ENCODE measurements at regions not wholly inside any gene's neighbourhood (a gene's known extent, or its start where the extent isn't known, plus 50 kb on each side); places are given as distances from the start of the nearest gene placed in this dataset.

GRCh38 chr4:162347156-162347841 lies 183.5 kb upstream of the FSTL5 start:
- H3K4me3 ChIP-seq = no peak overlapping the region
- WGBS, 2 donors = 9 to 16% methylated on average over 2 of the region's 2 CpGs
- ATAC-seq (ENCODE audit: insufficient read depth, low FRiP score) (no peak), DNase-seq (peak in 2 of 3 donors; percentile 12 to 13)
- H3K4me1 ChIP-seq (ENCODE audit: control insufficient read depth in 5 of 5, insufficient read depth in 5 of 5, low read length in 5 of 5) = peaks cover 0 to 1% (median 0%) of the 10 kb centered on the region in 5 donors
- no peak overlapping the region for H3K9ac ChIP-seq (ENCODE audit: insufficient read depth in 1 of 2, low read length in 2 of 2)
- no peak for TF ChIP-seq CTCF (IDR thresholded peaks at IDR 0.05; ENCODE audit: control extremely low read depth, extremely low read depth)
- H3K27ac ChIP-seq (ENCODE audit: low read depth in 1 of 2, low read length in 1 of 2) = peak overlapping the region in 1 of 2 donors; percentile 9
- H3K9me3 ChIP-seq (ENCODE audit: control insufficient read depth in 4 of 4, insufficient read depth in 3 of 4, low read length in 3 of 4) = no peaks in the 10 kb centered on the region
- no peaks in the 10 kb centered on the region for H3K27me3 ChIP-seq (ENCODE audit: control insufficient read depth in 3 of 3, insufficient read depth in 3 of 3, low read length in 2 of 3)
- no peaks in the 10 kb centered on the region for H3K36me3 ChIP-seq (ENCODE audit: control insufficient read depth in 4 of 4, insufficient read depth in 4 of 4, low read length in 4 of 4)

DNA sequence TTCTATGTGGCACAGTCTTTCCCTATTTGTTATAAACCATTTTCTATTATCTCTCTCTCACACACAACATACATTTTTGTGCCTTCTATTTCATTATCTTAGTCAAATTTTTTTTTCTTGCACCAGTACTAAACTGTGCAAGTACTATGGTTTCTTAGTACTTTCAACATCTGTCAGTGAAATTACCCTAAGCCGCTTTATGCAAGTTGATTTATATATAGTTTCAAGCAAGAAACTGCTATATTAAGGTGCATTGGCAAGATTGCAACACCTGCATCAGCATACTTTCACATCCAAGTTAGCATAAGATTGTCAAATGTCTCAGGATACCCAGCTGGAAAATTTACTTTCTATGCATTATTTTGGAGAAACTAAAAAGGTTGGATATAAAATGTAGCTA lies 180.2 kb upstream of the FSTL5 start:
- no peak overlapping the region for H3K27ac ChIP-seq (ENCODE audit: low read depth in 1 of 2, low read length in 1 of 2)
- 2 to 94% methylated on average over 1 of the region's 1 CpG for WGBS, 2 donors

DNA sequence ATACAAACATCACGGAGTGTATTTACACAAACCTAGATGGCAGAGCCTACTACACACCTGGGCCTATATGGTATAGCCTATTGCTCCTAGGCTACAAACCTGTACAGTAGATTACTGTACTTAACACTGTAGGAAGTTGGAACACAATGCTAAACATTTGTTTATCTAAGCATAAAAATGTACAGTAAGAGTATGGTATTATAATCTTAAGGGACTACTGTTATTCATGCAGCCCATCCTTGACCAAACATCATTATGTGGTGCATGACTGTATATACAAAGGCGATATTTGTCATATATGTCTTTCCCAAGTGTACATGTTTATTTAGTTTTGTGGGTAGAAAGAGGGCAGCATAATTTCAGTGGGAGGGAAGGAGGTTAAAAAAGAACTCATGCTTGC lies 177.7 kb upstream of the FSTL5 start:
- Histone ChIP-seq H3K9me3 (ENCODE audit: control insufficient read depth in 4 of 4, insufficient read depth in 3 of 4, low read length in 3 of 4) (no peaks in the 10 kb centered on the region), H3K4me3 (no peak overlapping the region), H3K27ac (ENCODE audit: low read depth in 1 of 2, low read length in 1 of 2) (no peak overlapping the region), H3K9ac (ENCODE audit: insufficient read depth in 1 of 2, low read length in 2 of 2) (no peak overlapping the region), H3K36me3 (ENCODE audit: control insufficient read depth in 4 of 4, insufficient read depth in 4 of 4, low read length in 4 of 4) (no peaks in the 10 kb centered on the region), H3K4me1 (ENCODE audit: control insufficient read depth in 5 of 5, insufficient read depth in 5 of 5, low read length in 5 of 5) (no peaks in the 10 kb centered on the region), H3K27me3 (ENCODE audit: control insufficient read depth in 3 of 3, insufficient read depth in 3 of 3, low read length in 2 of 3) (no peaks in the 10 kb centered on the region)
- WGBS, 2 donors = 42 to 68% methylated on average over 2 of the region's 2 CpGs
- ATAC-seq (ENCODE audit: insufficient read depth, low FRiP score) (no peak), DNase-seq (no peak)
- TF ChIP-seq CTCF (IDR thresholded peaks at IDR 0.05; ENCODE audit: control extremely low read depth, extremely low read depth) = no peak

More for the DNA sequence above, 180.2 kb upstream of the FSTL5 start:
- Histone ChIP-seq H3K4me1 (ENCODE audit: control insufficient read depth in 5 of 5, insufficient read depth in 5 of 5, low read length in 5 of 5) (peaks cover 0 to 1% (median 0%) of the 10 kb centered on the region in 5 donors), H3K27me3 (ENCODE audit: control insufficient read depth in 3 of 3, insufficient read depth in 3 of 3, low read length in 2 of 3) (no peaks in the 10 kb centered on the region), H3K4me3 (no peak overlapping the region), H3K9me3 (ENCODE audit: control insufficient read depth in 4 of 4, insufficient read depth in 3 of 4, low read length in 3 of 4) (no peaks in the 10 kb centered on the region), H3K36me3 (ENCODE audit: control insufficient read depth in 4 of 4, insufficient read depth in 4 of 4, low read length in 4 of 4) (no peaks in the 10 kb centered on the region), H3K9ac (ENCODE audit: insufficient read depth in 1 of 2, low read length in 2 of 2) (no peak overlapping the region)
- DNase-seq = no peak
- no peak for ATAC-seq (ENCODE audit: insufficient read depth, low FRiP score)
- no peak for TF ChIP-seq CTCF (IDR thresholded peaks at IDR 0.05; ENCODE audit: control extremely low read depth, extremely low read depth)

DNA sequence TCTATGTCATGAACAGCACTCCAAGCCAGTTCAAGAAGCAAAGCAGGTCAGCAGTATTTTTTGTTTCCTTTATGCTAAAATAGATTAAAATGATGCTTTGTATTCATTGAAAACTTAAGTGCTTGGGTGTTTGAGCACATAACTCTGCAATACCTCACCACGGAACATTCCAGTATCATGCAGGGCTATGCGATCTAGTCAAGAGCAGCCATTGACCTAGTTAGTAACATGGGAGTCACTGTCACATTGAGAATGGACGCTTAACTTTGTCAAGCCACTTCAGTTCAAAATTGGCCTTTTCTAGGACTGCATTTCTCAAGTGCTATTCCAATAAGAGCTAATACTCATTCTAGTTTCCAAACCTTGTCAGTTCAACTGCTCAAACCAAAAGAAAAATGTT lies 160.1 kb upstream of the FSTL5 start:
- ATAC-seq (ENCODE audit: insufficient read depth, low FRiP score) (no peak), DNase-seq (no peak)
- H3K27ac ChIP-seq (ENCODE audit: low read depth in 1 of 2, low read length in 1 of 2) = no peak overlapping the region
- no peaks in the 10 kb centered on the region for H3K9me3 ChIP-seq (ENCODE audit: control insufficient read depth in 4 of 4, insufficient read depth in 3 of 4, low read length in 3 of 4)
- no peaks in the 10 kb centered on the region for H3K36me3 ChIP-seq (ENCODE audit: control insufficient read depth in 4 of 4, insufficient read depth in 4 of 4, low read length in 4 of 4)
- 71 to 87% methylated on average over 3 of the region's 3 CpGs for WGBS, 2 donors
- TF ChIP-seq CTCF (IDR thresholded peaks at IDR 0.05; ENCODE audit: control extremely low read depth, extremely low read depth) = no peak
- no peak overlapping the region for H3K4me3 ChIP-seq
- H3K4me1 ChIP-seq (ENCODE audit: control insufficient read depth in 5 of 5, insufficient read depth in 5 of 5, low read length in 5 of 5) = no peaks in the 10 kb centered on the region
- H3K9ac ChIP-seq (ENCODE audit: insufficient read depth in 1 of 2, low read length in 2 of 2) = no peak overlapping the region
- no peaks in the 10 kb centered on the region for H3K27me3 ChIP-seq (ENCODE audit: control insufficient read depth in 3 of 3, insufficient read depth in 3 of 3, low read length in 2 of 3)

Data from lung (tissue), 11 donors.